ENCODE measurements at regions not wholly inside any gene's neighbourhood (a gene's known extent, or its start where the extent isn't known, plus 50 kb on each side); places are given as distances from the start of the nearest gene placed in this dataset.

GRCh38 chr10:59580026-59580863, 129.4 kb downstream of the SLC16A9 start:
- H3K4me1 ChIP-seq (ENCODE audit: control insufficient read depth in 2 of 3, insufficient read depth in 2 of 3, low read depth in 1 of 3, low read length in 3 of 3), result no peaks in the 10 kb centered on the region
- intact Hi-C loops (cut with DNase I), result no loop called here
- peak in 2 of 5 donors; percentile 47 to 51 for DNase-seq
- H3K36me3 ChIP-seq (ENCODE audit: control insufficient read depth in 2 of 3, insufficient read depth in 3 of 3, low read length in 3 of 3), result no peaks in the 10 kb centered on the region
- no peak for FAIRE-seq
- peak; percentile 41 for TF ChIP-seq CTCF (IDR thresholded peaks at IDR 0.05; ENCODE audit: borderline replicate concordance, extremely low read depth, insufficient read depth)
- no peaks in the 10 kb centered on the region for H3K27me3 ChIP-seq (ENCODE audit: control insufficient read depth, insufficient read depth, low read length)
- H3K4me3 ChIP-seq (ENCODE audit: low read length in 3 of 3), result no peak overlapping the region
- no peak overlapping the region for H3K9ac ChIP-seq (ENCODE audit: low read length in 3 of 3)
- no peak overlapping the region for H3K27ac ChIP-seq (ENCODE audit: low read depth in 2 of 2, low read length in 2 of 2)
- no peaks in the 10 kb centered on the region for H3K9me3 ChIP-seq (ENCODE audit: control insufficient read depth in 2 of 3, insufficient read depth in 1 of 3, low read length in 3 of 3)

- no peaks in the 10 kb centered on the region for H3K36me3 ChIP-seq (ENCODE audit: control insufficient read depth in 2 of 3, insufficient read depth in 3 of 3, low read length in 3 of 3)
- intact Hi-C loops (cut with DNase I), result no loop called here
- H3K4me3 ChIP-seq (ENCODE audit: low read length in 3 of 3), result no peak overlapping the region
- no peak overlapping the region for H3K27ac ChIP-seq (ENCODE audit: low read depth in 2 of 2, low read length in 2 of 2)
- TF ChIP-seq CTCF (IDR thresholded peaks at IDR 0.05; ENCODE audit: borderline replicate concordance, extremely low read depth, insufficient read depth), result no peak
- H3K4me1 ChIP-seq (ENCODE audit: control insufficient read depth in 2 of 3, insufficient read depth in 2 of 3, low read depth in 1 of 3, low read length in 3 of 3), result no peaks in the 10 kb centered on the region
- no peaks in the 10 kb centered on the region for H3K27me3 ChIP-seq (ENCODE audit: control insufficient read depth, insufficient read depth, low read length)
- H3K9me3 ChIP-seq (ENCODE audit: control insufficient read depth in 2 of 3, insufficient read depth in 1 of 3, low read length in 3 of 3), result no peaks in the 10 kb centered on the region
- no peak overlapping the region for H3K9ac ChIP-seq (ENCODE audit: low read length in 3 of 3)
- DNase-seq (no peak), FAIRE-seq (no peak)
These were observed 130.9 kb downstream of the SLC16A9 start for GRCh38 chr10:59578741-59579140.

DNA sequence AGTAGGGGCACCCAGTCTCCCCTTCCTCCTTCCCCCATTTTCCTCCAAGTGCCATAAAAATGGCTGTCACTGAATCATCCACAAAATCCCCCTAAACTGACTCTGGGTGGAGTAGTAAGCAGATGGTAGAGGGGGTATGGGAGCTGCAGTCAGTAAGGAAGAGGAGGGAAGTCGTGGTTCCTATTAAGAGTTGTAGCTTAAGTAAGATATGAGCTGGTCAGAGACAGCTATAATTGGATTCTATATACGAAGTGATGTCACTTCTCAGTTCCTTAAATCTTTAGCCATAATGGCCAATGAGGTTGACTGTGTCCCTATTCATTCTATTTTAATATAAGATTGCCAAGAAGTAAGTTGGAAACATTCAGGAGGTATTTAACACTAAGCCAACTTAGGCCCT, 131.7 kb downstream of the SLC16A9 start:
- no peak overlapping the region for H3K4me3 ChIP-seq (ENCODE audit: low read length in 3 of 3)
- no peaks in the 10 kb centered on the region for H3K4me1 ChIP-seq (ENCODE audit: control insufficient read depth in 2 of 3, insufficient read depth in 2 of 3, low read depth in 1 of 3, low read length in 3 of 3)
- H3K9me3 ChIP-seq (ENCODE audit: control insufficient read depth in 2 of 3, insufficient read depth in 1 of 3, low read length in 3 of 3), result no peaks in the 10 kb centered on the region
- H3K27ac ChIP-seq (ENCODE audit: low read depth in 2 of 2, low read length in 2 of 2), result no peak overlapping the region
- FAIRE-seq (no peak), DNase-seq (no peak)
- no peak for TF ChIP-seq CTCF (IDR thresholded peaks at IDR 0.05; ENCODE audit: borderline replicate concordance, extremely low read depth, insufficient read depth)
- intact Hi-C loops (cut with DNase I), result no loop called here
- no peak overlapping the region for H3K9ac ChIP-seq (ENCODE audit: low read length in 3 of 3)
- no peaks in the 10 kb centered on the region for H3K36me3 ChIP-seq (ENCODE audit: control insufficient read depth in 2 of 3, insufficient read depth in 3 of 3, low read length in 3 of 3)
- H3K27me3 ChIP-seq (ENCODE audit: control insufficient read depth, insufficient read depth, low read length), result no peaks in the 10 kb centered on the region
